ENCODE measurements at regions not wholly inside any gene's neighbourhood (a gene's known extent, or its start where the extent isn't known, plus 50 kb on each side); places are given as distances from the start of the nearest gene placed in this dataset.

DNA sequence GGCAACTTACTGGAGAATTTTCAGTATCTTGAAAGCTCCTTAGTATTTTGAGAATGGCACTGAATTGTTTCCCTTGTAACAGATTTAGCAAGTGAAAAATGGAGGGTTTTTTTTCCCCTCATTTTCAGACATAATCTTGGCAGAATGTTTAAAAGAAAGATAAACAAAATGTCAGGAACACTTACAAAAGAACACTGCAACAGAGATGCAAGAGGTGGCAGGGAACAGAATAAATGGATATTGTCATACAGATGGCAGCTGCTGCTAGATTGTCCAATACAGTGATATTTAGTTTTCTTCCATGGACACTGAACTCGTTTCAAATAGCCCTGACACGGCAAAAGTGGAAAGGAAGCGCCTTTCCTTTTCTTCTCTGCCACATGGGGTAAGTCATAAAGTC lies 76.9 kb upstream of the ZNF608 start:
- Histone ChIP-seq H3F3A (ENCODE audit: low read depth) (no peaks in the 10 kb centered on the region), H3K9ac (no peak overlapping the region), H3K79me2 (ENCODE audit: low read depth) (no peaks in the 10 kb centered on the region), H3K4me2 (no peak overlapping the region), H3K9me3 (ENCODE audit: low read depth) (no peaks in the 10 kb centered on the region), H2AFZ (replicated peaks) (peak overlapping the region; percentile 8), H3K4me1 (no peaks in the 10 kb centered on the region), H3K27ac (no peak overlapping the region), H3K27me3 (no peaks in the 10 kb centered on the region), H4K20me1 (ENCODE audit: low read depth) (no peaks in the 10 kb centered on the region), H3K4me3 (no peak overlapping the region), H3K36me3 (no peaks in the 10 kb centered on the region)
- DNase-seq (ENCODE audit: low spot score) = no peak
- TF ChIP-seq, protein P1, sequence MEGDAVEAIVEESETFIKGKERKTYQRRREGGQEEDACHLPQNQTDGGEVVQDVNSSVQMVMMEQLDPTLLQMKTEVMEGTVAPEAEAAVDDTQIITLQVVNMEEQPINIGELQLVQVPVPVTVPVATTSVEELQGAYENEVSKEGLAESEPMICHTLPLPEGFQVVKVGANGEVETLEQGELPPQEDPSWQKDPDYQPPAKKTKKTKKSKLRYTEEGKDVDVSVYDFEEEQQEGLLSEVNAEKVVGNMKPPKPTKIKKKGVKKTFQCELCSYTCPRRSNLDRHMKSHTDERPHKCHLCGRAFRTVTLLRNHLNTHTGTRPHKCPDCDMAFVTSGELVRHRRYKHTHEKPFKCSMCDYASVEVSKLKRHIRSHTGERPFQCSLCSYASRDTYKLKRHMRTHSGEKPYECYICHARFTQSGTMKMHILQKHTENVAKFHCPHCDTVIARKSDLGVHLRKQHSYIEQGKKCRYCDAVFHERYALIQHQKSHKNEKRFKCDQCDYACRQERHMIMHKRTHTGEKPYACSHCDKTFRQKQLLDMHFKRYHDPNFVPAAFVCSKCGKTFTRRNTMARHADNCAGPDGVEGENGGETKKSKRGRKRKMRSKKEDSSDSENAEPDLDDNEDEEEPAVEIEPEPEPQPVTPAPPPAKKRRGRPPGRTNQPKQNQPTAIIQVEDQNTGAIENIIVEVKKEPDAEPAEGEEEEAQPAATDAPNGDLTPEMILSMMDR (IDR thresholded peaks at IDR 0.05) = no peak
- TF ChIP-seq EZH2phosphoT487 (IDR thresholded peaks at IDR 0.05) = no peak
- no peak for TF ChIP-seq EZH2 (IDR thresholded peaks at IDR 0.05)
- peaks cover 11% of the 10 kb centered on the region for H3K9me3 Mint-ChIP-seq
- no peak overlapping the region for H3K4me3 Mint-ChIP-seq
- H3K4me1 Mint-ChIP-seq = peaks cover 24% of the 10 kb centered on the region
- no peak overlapping the region for H3K27ac Mint-ChIP-seq
- H3K36me3 Mint-ChIP-seq = peaks cover 4% of the 10 kb centered on the region
- H3K27me3 Mint-ChIP-seq (ENCODE audit: insufficient read depth, low read depth) = peaks cover 5% of the 10 kb centered on the region

DNA sequence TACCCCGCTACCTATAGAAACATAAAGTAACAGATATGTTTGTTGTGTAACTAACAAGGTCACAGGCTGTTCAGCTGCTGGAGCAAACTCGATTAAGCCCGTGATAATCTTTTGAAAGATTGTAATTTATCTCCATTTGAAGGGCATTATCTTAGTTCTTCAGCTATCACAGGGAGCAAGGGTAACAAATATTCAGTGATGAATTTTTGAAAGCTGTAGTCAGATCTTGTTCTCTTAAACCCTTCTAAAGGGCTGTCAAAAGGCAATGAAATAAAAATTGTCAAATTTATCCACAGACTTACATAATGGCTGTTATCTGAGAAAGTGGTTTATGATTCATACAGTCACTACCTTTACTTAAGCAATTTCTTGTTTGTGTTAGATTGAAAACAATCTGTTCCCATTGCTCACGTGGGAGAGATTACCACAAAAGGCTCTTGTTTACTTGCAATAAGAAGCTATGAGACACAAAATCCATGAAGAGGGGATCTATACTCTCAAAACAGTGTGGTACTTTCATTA lies 78.3 kb upstream of the ZNF608 start:
- Histone ChIP-seq H3K9ac (no peak overlapping the region), H3K9me3 (ENCODE audit: low read depth) (no peaks in the 10 kb centered on the region), H3K4me3 (no peak overlapping the region), H3K27me3 (no peaks in the 10 kb centered on the region), H2AFZ (replicated peaks) (no peak overlapping the region), H3K79me2 (ENCODE audit: low read depth) (no peaks in the 10 kb centered on the region), H3K36me3 (no peaks in the 10 kb centered on the region), H3F3A (ENCODE audit: low read depth) (no peaks in the 10 kb centered on the region), H3K4me2 (no peak overlapping the region), H4K20me1 (ENCODE audit: low read depth) (no peaks in the 10 kb centered on the region), H3K4me1 (no peaks in the 10 kb centered on the region), H3K27ac (no peak overlapping the region)
- H3K9me3 Mint-ChIP-seq = peaks cover 11% of the 10 kb centered on the region
- TF ChIP-seq EZH2 (IDR thresholded peaks at IDR 0.05) (no peak), EZH2phosphoT487 (IDR thresholded peaks at IDR 0.05) (no peak)
- TF ChIP-seq, protein P1 (IDR thresholded peaks at IDR 0.05) = no peak
- H3K4me3 Mint-ChIP-seq = no peak overlapping the region
- peaks cover 5% of the 10 kb centered on the region for H3K27me3 Mint-ChIP-seq (ENCODE audit: insufficient read depth, low read depth)
- peaks cover 4% of the 10 kb centered on the region for H3K36me3 Mint-ChIP-seq
- H3K4me1 Mint-ChIP-seq = peaks cover 24% of the 10 kb centered on the region
- DNase-seq (ENCODE audit: low spot score) = no peak
- no peak overlapping the region for H3K27ac Mint-ChIP-seq

DNA sequence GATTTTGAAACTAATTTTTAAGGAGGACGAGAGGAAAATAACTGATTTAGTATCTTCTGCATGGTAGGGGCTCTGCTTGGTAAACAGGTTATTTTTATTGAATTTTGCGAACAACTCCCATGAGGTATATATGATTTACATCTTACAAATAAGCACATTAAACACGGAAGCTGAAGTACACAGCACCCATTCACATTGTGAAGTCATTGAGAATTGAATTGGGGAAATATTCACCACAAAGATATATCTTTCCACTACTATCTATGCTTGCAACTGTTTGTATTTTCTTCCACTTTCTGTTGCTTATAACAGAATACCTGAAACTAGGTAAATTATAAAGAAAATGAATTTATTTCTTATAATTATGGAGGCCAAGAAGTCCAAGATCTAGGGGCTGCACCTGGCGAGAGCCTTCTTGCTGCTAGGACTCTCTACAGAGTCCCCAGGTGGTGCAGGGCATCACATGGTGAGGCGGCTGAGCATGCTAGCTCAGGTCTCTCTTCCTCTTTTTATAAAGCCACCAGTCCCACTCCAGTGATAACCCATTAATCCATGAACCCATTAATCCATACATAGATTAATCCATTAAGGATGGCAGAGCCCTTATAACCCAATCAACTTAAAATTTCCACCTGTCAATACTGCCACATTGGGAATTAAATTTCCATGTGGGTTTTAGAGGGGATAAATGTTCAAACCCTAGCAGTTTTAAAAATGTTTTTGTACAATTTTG lies 79.0 kb upstream of the ZNF608 start:
- Histone ChIP-seq H4K20me1 (ENCODE audit: low read depth) (no peaks in the 10 kb centered on the region), H3K27me3 (no peaks in the 10 kb centered on the region), H3K4me2 (no peak overlapping the region), H3K27ac (no peak overlapping the region), H3K36me3 (no peaks in the 10 kb centered on the region), H3K9ac (no peak overlapping the region), H3K9me3 (ENCODE audit: low read depth) (no peaks in the 10 kb centered on the region), H3F3A (ENCODE audit: low read depth) (no peaks in the 10 kb centered on the region), H2AFZ (replicated peaks) (no peak overlapping the region), H3K4me3 (no peak overlapping the region), H3K79me2 (ENCODE audit: low read depth) (no peaks in the 10 kb centered on the region), H3K4me1 (no peaks in the 10 kb centered on the region)
- Mint-ChIP-seq H3K9me3 (peaks cover 14% of the 10 kb centered on the region), H3K36me3 (peaks cover 2% of the 10 kb centered on the region), H3K4me1 (peaks cover 24% of the 10 kb centered on the region), H3K4me3 (no peak overlapping the region), H3K27me3 (ENCODE audit: insufficient read depth, low read depth) (peaks cover 5% of the 10 kb centered on the region), H3K27ac (no peak overlapping the region)
- DNase-seq (ENCODE audit: low spot score) = no peak
- TF ChIP-seq, protein P1 (IDR thresholded peaks at IDR 0.05) = no peak
- TF ChIP-seq EZH2phosphoT487 (IDR thresholded peaks at IDR 0.05) (no peak), EZH2 (IDR thresholded peaks at IDR 0.05) (no peak)
